Progenitor cell of endocrine pancreas (in vitro differentiated cells): ENCODE measurements at regions not wholly inside any gene's neighbourhood (a gene's known extent, or its start where the extent isn't known, plus 50 kb on each side); places are given as distances from the start of the nearest gene placed in this dataset.
A peak's percentile ranks its signal among the peaks of the same experiment; 100 is the strongest.

Experiments used
- DNase-seq: peaks from one replicate; pipeline ENCODE4 v3.0.0; 2021; ENCODE audit warnings: low spot score; ENCODE audit not compliant: unreplicated experiment
- H3K27ac Mint-ChIP-seq: 2 replicates; pipeline ENCODE4 v1.8.0; 2021; ENCODE audit warnings: mild to moderate bottlenecking, moderate library complexity, mixed read lengths
- H3K27me3 Mint-ChIP-seq: 2 replicates; pipeline ENCODE4 v1.8.0; 2021; ENCODE audit warnings: mixed read lengths
- H3K36me3 Mint-ChIP-seq: 2 replicates; pipeline ENCODE4 v1.8.0; 2022; ENCODE audit warnings: mixed read lengths; ENCODE audit not compliant: insufficient read depth
- H3K4me1 Mint-ChIP-seq: 2 replicates; pipeline ENCODE4 v1.8.0; 2021; ENCODE audit warnings: low read depth, mixed read lengths
- H3K4me3 Mint-ChIP-seq: 2 replicates; pipeline ENCODE4 v1.8.0; 2021; ENCODE audit warnings: low read depth, mild to moderate bottlenecking, moderate library complexity, mixed read lengths
- H3K9me3 Mint-ChIP-seq: 2 replicates; pipeline ENCODE4 v1.8.0; 2021; ENCODE audit warnings: low read depth, mixed read lengths
- CTCF ChIP-seq: fragments of 200-600 bp; sonication (generic); IDR thresholded peaks from one replicate; pipeline ENCODE4 v1.5.0; 2021; ENCODE audit warnings: antibody characterized with exemption, mild to moderate bottlenecking; ENCODE audit not compliant: unreplicated experiment

- H3K4me3 Mint-ChIP-seq = no peak overlapping the region
- H3K4me1 Mint-ChIP-seq = no peaks in the 10 kb centered on the region
- no peak overlapping the region for H3K27ac Mint-ChIP-seq
- H3K36me3 Mint-ChIP-seq = peaks cover 1% of the 10 kb centered on the region
- no peak for DNase-seq
- H3K9me3 Mint-ChIP-seq = peaks cover 7% of the 10 kb centered on the region
- TF ChIP-seq CTCF = no peak
- no peaks in the 10 kb centered on the region for H3K27me3 Mint-ChIP-seq
Observed at GRCh38 chr6:69494595-69494994, 302.2 kb downstream of the LMBRD1 start.

- no peak for DNase-seq
- no peaks in the 10 kb centered on the region for H3K27me3 Mint-ChIP-seq
- no peak for TF ChIP-seq CTCF
- H3K4me3 Mint-ChIP-seq = no peak overlapping the region
- H3K9me3 Mint-ChIP-seq = peaks cover 12% of the 10 kb centered on the region
- peaks cover 1% of the 10 kb centered on the region for H3K36me3 Mint-ChIP-seq
- no peaks in the 10 kb centered on the region for H3K4me1 Mint-ChIP-seq
- no peak overlapping the region for H3K27ac Mint-ChIP-seq
Observed at GRCh38 chr6:69489970-69490369, 306.8 kb downstream of the LMBRD1 start.

GRCh38 chr6:69487688-69488087 lies 309.1 kb downstream of the LMBRD1 start:
- peak; percentile 53 for TF ChIP-seq CTCF
- Mint-ChIP-seq H3K4me3 (no peak overlapping the region), H3K36me3 (no peaks in the 10 kb centered on the region), H3K4me1 (no peaks in the 10 kb centered on the region), H3K27me3 (no peaks in the 10 kb centered on the region), H3K27ac (no peak overlapping the region), H3K9me3 (peaks cover 5% of the 10 kb centered on the region)
- no peak for DNase-seq

- Mint-ChIP-seq H3K36me3 (no peaks in the 10 kb centered on the region), H3K4me1 (no peaks in the 10 kb centered on the region), H3K27me3 (no peaks in the 10 kb centered on the region), H3K9me3 (peaks cover 4% of the 10 kb centered on the region), H3K27ac (no peak overlapping the region), H3K4me3 (no peak overlapping the region)
- DNase-seq = no peak
- no peak for TF ChIP-seq CTCF
Observed at GRCh38 chr6:69466979-69467570, 329.7 kb downstream of the LMBRD1 start.

GRCh38 chr6:69465866-69466265 lies 330.9 kb downstream of the LMBRD1 start:
- TF ChIP-seq CTCF = no peak
- H3K4me3 Mint-ChIP-seq = no peak overlapping the region
- H3K9me3 Mint-ChIP-seq = peaks cover 4% of the 10 kb centered on the region
- no peaks in the 10 kb centered on the region for H3K36me3 Mint-ChIP-seq
- no peaks in the 10 kb centered on the region for H3K4me1 Mint-ChIP-seq
- no peak overlapping the region for H3K27ac Mint-ChIP-seq
- no peak for DNase-seq
- H3K27me3 Mint-ChIP-seq = no peaks in the 10 kb centered on the region
